ENCODE measurements at regions not wholly inside any gene's neighbourhood (a gene's known extent, or its start where the extent isn't known, plus 50 kb on each side); places are given as distances from the start of the nearest gene placed in this dataset.

DNA sequence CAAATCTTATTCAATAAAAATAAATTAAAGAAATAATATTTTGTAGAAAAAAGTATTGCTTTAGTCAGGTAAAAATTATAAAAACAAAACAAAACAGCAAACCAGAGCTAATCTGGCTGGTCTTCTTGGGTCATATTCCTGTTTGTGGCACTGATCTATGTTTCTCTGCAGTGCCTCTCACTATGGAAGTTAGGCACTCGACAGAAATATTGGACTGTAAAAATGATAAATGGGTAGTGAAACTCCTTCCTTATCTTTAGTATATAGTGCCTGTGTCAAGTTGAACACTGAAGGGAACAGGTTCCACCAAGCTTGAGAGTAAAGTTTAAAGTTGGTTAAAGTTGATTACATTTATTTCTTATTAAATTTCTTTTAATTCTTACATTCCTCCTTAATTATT, 1195.6 kb upstream of the GBE1 start:
- Mint-ChIP-seq H3K4me1 (no peaks in the 10 kb centered on the region), H3K27me3 (ENCODE audit: low read depth in 3 of 3) (no peaks in the 10 kb centered on the region), H3K9me3 (peaks cover 9 to 43% (median 25%) of the 10 kb centered on the region in 6 donors), H3K36me3 (no peaks in the 10 kb centered on the region), H3K27ac (no peak overlapping the region), H3K4me3 (no peak overlapping the region)
- no peak for DNase-seq

DNA sequence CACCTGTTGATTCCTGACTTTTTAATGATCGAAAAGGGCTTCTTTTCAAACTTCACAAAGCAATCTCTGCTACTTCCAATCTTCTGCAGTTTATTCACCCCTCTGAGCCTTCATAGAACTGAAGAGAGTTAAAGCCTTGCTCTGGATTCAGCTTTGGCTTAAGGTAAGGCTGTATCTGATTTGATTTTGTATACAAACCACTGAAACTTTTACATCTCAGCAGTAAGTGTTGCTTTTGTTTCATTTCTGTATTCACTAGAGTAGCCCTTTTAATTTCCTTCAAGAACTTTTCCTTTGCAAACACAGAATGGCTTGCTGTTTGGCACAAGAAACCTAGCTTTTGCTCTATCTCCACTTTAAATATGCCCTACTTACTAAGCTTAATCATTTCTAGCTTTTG, 1193.0 kb upstream of the GBE1 start:
- H3K9me3 Mint-ChIP-seq = peaks cover 11 to 40% (median 22%) of the 10 kb centered on the region in 6 donors
- H3K27me3 Mint-ChIP-seq (ENCODE audit: low read depth in 3 of 3) = no peaks in the 10 kb centered on the region
- no peak overlapping the region for H3K27ac Mint-ChIP-seq
- no peaks in the 10 kb centered on the region for H3K4me1 Mint-ChIP-seq
- no peaks in the 10 kb centered on the region for H3K36me3 Mint-ChIP-seq
- no peak overlapping the region for H3K4me3 Mint-ChIP-seq
- no peak for DNase-seq

DNA sequence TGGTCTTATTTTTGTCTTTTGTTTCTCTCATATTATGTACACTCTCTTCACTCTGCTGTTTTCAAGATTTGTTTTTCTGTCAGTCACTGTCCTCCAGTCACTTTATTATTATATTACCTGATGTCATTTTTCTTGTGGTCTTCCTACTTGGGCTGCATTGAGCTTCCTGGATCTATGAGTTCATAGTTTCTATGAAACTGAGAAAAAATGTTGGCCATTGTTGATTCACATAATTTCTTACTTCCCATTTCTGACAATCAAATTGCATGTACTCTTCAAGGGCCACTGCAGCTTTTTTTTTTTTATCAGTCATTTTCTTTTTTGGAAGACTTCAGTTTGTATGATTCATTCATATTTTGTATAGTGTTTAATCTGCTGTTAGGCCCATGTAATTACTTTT, 1180.6 kb upstream of the GBE1 start:
- H3K36me3 Mint-ChIP-seq = no peaks in the 10 kb centered on the region
- no peak overlapping the region for H3K4me3 Mint-ChIP-seq
- peaks cover 13 to 51% (median 29%) of the 10 kb centered on the region in 6 donors for H3K9me3 Mint-ChIP-seq
- no peak for DNase-seq
- peaks cover 0 to 2% (median 0%) of the 10 kb centered on the region in 3 donors for H3K27me3 Mint-ChIP-seq (ENCODE audit: low read depth in 3 of 3)
- H3K27ac Mint-ChIP-seq = no peak overlapping the region
- H3K4me1 Mint-ChIP-seq = no peaks in the 10 kb centered on the region

DNA sequence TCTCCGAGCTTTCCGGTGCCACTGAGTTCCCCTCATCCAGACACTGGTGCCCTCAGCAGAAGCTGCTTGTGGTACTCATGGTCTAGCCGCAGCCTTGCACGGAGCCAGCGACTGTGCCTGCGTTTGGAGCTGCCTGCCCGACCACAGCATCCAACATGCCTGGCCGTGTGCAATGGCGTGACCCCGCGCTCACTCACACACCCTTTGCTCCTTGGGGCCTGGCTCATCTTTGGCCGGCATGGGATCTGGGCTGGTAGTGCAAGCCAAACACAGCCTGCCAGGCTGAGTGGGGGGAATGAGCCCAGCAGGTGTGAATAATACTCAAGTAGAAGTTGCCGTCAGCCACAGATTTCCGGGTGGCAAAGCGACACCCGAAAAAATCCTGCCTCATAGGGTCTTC, 1178.7 kb upstream of the GBE1 start:
- H3K4me1 Mint-ChIP-seq = no peaks in the 10 kb centered on the region
- no peak overlapping the region for H3K27ac Mint-ChIP-seq
- H3K27me3 Mint-ChIP-seq (ENCODE audit: low read depth in 3 of 3) = peaks cover 0 to 2% (median 0%) of the 10 kb centered on the region in 3 donors
- H3K4me3 Mint-ChIP-seq = no peak overlapping the region
- no peaks in the 10 kb centered on the region for H3K36me3 Mint-ChIP-seq
- peaks cover 13 to 49% (median 28%) of the 10 kb centered on the region in 6 donors for H3K9me3 Mint-ChIP-seq
- no peak for DNase-seq

DNA sequence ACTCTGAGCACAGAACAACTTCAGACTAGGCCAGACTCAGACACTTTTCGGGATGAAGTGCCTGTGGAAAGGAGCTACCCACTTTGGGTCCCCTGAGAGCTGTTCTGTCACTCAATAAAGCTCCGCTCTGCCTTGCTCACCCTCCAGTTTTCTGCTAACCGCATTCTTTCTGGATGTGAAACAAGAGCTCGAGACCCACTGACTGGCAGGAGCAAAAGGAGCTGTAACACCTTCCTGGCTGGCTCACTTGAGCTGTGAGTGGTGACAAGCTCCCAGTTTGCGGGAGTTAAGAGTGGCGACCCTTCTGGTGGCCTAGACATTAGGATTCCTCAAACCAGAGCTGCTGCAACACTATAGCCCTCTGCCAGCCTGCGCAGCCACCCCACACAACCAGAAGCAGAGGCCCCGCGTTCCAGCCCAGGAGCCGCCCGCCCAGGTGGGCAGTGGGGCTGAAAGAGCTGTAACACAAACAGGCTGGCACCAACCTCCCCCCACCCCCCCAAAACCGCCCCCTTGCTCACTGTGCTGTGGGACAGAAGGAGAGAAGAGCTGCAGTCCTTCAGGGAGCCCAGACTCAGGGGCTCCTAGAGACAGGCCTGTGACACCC, 1178.1 kb upstream of the GBE1 start:
- peaks cover 0 to 2% (median 0%) of the 10 kb centered on the region in 3 donors for H3K27me3 Mint-ChIP-seq (ENCODE audit: low read depth in 3 of 3)
- no peak for DNase-seq
- peaks cover 7 to 44% (median 25%) of the 10 kb centered on the region in 6 donors for H3K9me3 Mint-ChIP-seq
- no peak overlapping the region for H3K4me3 Mint-ChIP-seq
- no peaks in the 10 kb centered on the region for H3K36me3 Mint-ChIP-seq
- H3K4me1 Mint-ChIP-seq = no peaks in the 10 kb centered on the region
- no peak overlapping the region for H3K27ac Mint-ChIP-seq

DNA sequence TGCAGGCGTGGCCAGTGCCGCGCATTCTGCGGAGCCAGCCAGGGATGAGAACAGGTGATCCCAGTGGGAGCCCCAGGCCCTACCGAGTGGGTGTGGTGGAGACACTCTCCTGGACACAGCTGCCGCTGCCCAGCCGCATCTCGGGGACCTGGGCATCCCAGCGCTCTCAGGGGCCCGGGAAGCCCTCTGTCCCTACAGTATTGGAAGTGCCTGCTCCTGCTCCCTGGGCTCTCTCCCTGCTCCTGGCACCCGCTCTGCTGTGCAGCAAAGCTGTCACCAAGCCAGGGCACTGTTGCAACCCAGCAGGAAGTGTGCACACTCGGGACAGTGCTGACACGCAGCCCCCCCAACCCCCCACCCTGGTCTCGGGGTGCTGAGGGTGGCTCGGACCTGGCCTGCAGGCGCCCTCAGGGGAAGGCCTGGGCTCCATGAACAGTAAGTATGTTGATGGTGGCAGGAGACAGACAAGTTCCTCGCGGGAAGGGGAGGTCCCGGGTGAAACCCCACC, 1177.4 kb upstream of the GBE1 start:
- Mint-ChIP-seq H3K36me3 (no peaks in the 10 kb centered on the region), H3K27ac (no peak overlapping the region), H3K9me3 (peaks cover 6 to 40% (median 22%) of the 10 kb centered on the region in 6 donors), H3K4me1 (no peaks in the 10 kb centered on the region), H3K4me3 (no peak overlapping the region), H3K27me3 (ENCODE audit: low read depth in 3 of 3) (peaks cover 0 to 2% (median 0%) of the 10 kb centered on the region in 3 donors)
- no peak for DNase-seq

DNA sequence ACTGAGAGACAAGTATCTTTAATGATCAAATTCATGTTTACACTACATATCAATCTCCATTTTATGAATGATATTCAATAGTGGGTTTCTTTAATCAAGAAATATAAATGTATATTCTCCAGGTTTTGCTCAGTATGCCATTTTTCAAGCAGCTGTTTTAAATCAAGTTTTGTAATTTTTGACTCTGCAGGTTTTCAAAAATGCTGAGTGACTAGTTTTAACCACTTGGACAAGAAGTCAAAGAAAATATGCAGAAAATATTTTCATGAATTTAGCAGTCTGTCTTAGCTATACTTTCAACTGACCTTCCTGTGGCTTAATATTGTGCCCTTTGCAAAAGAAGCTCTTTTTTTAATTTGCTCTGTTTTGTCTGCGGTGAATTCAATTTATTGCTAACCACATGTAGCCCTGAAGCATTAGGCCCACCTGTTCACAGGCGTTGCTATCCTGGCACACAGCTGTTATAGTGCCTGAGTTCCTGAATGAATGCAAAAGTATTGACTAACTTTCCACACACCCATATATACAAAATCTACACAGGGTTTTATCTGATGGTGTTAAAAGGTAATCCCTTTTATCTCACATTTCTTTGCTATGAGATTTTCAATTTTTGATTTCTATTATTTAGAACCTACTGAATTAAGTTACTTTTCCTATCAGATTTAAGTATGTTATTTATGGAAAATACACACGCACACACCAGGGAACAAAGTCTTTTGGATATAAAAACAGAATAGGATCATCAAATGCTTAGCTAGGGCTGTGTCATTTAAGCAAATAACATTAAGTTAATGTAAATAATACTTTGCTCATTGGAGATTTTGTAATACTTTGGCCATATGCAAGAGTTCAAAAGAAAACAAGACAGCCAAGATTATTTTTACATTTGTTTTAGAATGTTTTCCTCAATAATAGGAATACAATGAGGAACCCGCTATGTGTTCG, 1166.1 kb upstream of the GBE1 start:
- Mint-ChIP-seq H3K4me1 (no peaks in the 10 kb centered on the region), H3K4me3 (no peak overlapping the region), H3K36me3 (no peaks in the 10 kb centered on the region), H3K27me3 (ENCODE audit: low read depth in 3 of 3) (peaks cover 0 to 2% (median 0%) of the 10 kb centered on the region in 3 donors), H3K27ac (no peak overlapping the region), H3K9me3 (peaks cover 7 to 33% (median 16%) of the 10 kb centered on the region in 6 donors)
- no peak for DNase-seq

DNA sequence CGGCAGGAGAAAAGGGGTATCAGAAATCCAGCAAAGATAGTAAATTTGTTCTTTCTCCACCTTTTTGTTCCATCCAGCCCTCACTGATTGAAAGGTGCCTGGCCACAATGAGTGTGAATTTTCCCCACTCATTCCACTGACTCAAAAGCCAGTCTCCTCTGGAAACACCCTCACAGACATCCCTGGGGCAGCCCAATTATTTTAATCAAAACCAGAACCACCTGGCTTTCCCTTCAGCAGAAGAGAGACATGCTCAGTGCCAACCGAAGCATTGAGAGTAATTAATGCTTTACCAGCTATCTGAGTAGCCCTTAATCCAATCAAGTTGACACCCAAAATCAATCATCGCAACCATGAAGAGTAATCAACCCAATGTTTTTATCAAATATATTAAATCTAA, 1129.6 kb upstream of the GBE1 start:
- Mint-ChIP-seq H3K4me3 (no peak overlapping the region), H3K4me1 (no peaks in the 10 kb centered on the region), H3K27ac (no peak overlapping the region), H3K9me3 (peaks cover 13 to 46% (median 24%) of the 10 kb centered on the region in 6 donors), H3K27me3 (ENCODE audit: low read depth in 3 of 3) (no peaks in the 10 kb centered on the region), H3K36me3 (no peaks in the 10 kb centered on the region)
- no peak for DNase-seq

DNA sequence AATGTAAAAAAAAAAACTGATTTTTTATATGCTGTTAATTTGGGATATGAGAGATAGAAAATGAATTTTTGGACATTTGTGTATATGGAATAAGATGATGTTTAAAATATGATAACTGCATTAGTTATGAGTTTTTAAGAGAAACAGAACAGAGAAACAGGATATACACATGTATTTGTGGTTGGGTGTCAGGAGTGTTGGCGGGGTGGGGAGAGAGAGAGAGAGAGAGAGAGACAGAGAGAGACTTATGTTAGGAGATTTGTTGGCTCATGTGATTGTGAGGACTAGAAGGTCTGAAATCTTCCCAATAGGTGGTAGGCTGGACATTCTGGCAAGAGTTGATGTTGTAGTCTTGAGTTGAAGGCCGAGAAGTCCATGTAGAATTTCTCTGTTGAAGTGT, 1121.6 kb upstream of the GBE1 start:
- no peak overlapping the region for H3K4me3 Mint-ChIP-seq
- no peaks in the 10 kb centered on the region for H3K4me1 Mint-ChIP-seq
- H3K27ac Mint-ChIP-seq = no peak overlapping the region
- no peaks in the 10 kb centered on the region for H3K36me3 Mint-ChIP-seq
- DNase-seq = no peak
- H3K27me3 Mint-ChIP-seq (ENCODE audit: low read depth in 3 of 3) = no peaks in the 10 kb centered on the region
- H3K9me3 Mint-ChIP-seq = peaks cover 8 to 39% (median 27%) of the 10 kb centered on the region in 6 donors

DNA sequence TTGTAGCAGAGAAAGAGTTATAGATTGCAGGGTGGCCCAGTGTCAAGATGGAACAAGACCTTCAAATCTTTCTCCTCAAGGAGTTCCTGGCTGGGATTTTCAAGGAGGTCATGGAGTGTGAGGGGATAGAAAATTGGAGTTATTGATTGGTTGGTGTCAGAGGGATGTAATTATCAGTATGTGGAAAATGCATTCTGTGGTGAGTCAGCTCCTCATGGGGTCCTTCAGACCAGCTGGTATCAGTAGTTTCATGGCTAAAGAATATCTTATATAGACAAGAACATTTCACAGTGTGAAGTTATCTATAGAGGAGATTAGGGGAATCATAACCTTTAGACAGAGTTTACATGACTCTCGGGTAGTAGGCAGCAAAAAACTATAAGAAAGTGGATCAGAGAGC, 1114.0 kb upstream of the GBE1 start:
- Mint-ChIP-seq H3K27ac (no peak overlapping the region), H3K4me1 (no peaks in the 10 kb centered on the region), H3K27me3 (ENCODE audit: low read depth in 3 of 3) (no peaks in the 10 kb centered on the region), H3K36me3 (no peaks in the 10 kb centered on the region), H3K4me3 (no peak overlapping the region), H3K9me3 (peaks cover 3 to 26% (median 7%) of the 10 kb centered on the region in 6 donors)
- DNase-seq = no peak

DNA sequence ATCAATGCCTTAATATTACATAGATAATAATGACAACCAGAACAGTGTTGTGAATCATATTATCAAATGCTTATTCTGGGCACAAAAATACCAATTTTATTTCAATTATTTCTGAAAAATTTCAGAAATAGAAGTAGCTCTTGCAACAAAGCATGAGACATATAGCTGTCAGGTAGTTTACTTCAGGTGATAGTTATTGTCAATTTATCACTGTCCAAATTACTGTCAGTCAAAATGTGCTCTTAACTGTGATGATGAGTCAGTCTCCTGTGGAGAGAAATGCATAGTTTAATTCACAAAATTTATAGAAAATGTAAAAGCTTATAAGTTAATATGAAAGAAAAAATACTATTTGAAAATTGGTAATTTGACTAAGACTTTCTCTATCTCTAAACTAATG, 1078.4 kb upstream of the GBE1 start:
- Mint-ChIP-seq H3K4me1 (no peaks in the 10 kb centered on the region), H3K4me3 (no peak overlapping the region), H3K27me3 (ENCODE audit: low read depth in 3 of 3) (peaks cover 0 to 4% (median 0%) of the 10 kb centered on the region in 3 donors), H3K9me3 (peaks cover 8 to 41% (median 31%) of the 10 kb centered on the region in 6 donors), H3K36me3 (peaks cover 0 to 4% (median 0%) of the 10 kb centered on the region in 3 donors), H3K27ac (no peak overlapping the region)
- DNase-seq = no peak

DNA sequence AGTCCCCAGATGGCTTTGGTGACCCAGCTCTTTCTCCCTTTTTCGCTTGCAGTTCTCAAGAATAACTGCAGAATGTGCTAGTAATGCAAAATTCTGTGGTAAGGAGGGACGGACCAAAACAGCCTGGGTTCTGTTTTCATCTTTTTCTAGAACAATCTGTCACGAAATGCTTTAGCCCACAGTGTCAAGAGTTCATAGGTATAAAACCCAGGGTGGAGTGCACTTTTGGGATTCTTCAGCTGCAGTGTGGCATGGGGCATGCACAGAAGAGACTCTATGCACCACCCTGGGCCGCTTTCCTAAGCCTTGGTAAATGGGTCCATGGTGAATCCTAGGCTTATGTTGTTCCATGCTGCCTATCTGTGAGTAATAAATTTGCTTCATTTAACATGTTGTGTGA, 1072.7 kb upstream of the GBE1 start:
- peaks cover 3 to 37% (median 24%) of the 10 kb centered on the region in 6 donors for H3K9me3 Mint-ChIP-seq
- no peak for DNase-seq
- no peaks in the 10 kb centered on the region for H3K36me3 Mint-ChIP-seq
- no peaks in the 10 kb centered on the region for H3K4me1 Mint-ChIP-seq
- no peaks in the 10 kb centered on the region for H3K27me3 Mint-ChIP-seq (ENCODE audit: low read depth in 3 of 3)
- H3K4me3 Mint-ChIP-seq = no peak overlapping the region
- H3K27ac Mint-ChIP-seq = no peak overlapping the region

DNA sequence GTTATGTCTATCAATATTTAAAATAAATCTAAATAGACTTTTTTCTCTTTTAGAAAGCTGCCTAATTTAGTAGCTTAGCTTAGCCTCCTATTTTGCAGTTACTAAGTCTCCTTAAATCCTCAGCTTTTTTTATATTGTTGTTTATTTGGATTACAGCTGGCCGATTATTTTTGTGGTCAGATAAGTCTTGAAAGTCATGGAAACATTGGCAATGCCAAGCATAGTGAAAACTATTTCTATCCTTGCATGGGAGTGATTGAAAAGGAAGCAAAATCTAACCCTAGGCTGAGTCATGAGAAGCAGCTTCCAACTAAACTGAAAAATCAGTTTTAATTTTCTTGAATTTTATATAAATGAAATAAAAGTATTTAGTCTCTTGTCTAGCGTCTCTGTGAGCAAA, 1063.0 kb upstream of the GBE1 start:
- no peak for DNase-seq
- no peaks in the 10 kb centered on the region for H3K4me1 Mint-ChIP-seq
- H3K27ac Mint-ChIP-seq = no peak overlapping the region
- no peaks in the 10 kb centered on the region for H3K27me3 Mint-ChIP-seq (ENCODE audit: low read depth in 3 of 3)
- H3K9me3 Mint-ChIP-seq = peaks cover 9 to 39% (median 23%) of the 10 kb centered on the region in 6 donors
- no peak overlapping the region for H3K4me3 Mint-ChIP-seq
- peaks cover 0 to 4% (median 0%) of the 10 kb centered on the region in 3 donors for H3K36me3 Mint-ChIP-seq

DNA sequence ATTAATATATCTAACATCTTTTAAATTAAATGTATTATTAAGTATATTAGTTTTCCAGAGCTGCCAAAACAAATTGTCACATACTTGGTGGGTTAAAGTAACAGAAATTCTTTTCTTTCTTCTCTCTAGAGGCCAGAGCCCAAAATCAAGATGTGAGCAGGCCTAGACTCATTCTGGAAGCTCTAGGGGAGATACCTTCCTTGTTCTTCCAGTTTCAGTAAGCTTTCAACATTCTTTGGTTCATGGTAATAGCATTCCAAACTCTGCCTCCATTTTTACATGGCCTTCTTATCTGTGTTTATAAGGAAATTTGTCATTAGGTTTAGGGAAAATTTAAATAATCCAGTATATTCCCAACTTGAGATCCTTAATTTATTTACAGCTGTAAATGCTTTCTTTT, 1054.6 kb upstream of the GBE1 start:
- Mint-ChIP-seq H3K36me3 (no peaks in the 10 kb centered on the region), H3K27ac (no peak overlapping the region)

More for the DNA sequence above, 1054.6 kb upstream of the GBE1 start:
- Mint-ChIP-seq H3K4me1 (no peaks in the 10 kb centered on the region), H3K4me3 (no peak overlapping the region), H3K27me3 (ENCODE audit: low read depth in 3 of 3) (no peaks in the 10 kb centered on the region), H3K9me3 (peaks cover 11 to 55% (median 28%) of the 10 kb centered on the region in 6 donors)
- DNase-seq = no peak
